ENCODE measurements at regions not wholly inside any gene's neighbourhood (a gene's known extent, or its start where the extent isn't known, plus 50 kb on each side); places are given as distances from the start of the nearest gene placed in this dataset.
A peak's percentile ranks its signal among the peaks of the same experiment; 100 is the strongest.

GRCh38 chr7:12518920-12519681 is 51.4 kb upstream of the SCIN start:
- DNase-seq (ENCODE audit: low spot score): peak; percentile 55

GRCh38 chr7:12519682-12520009 is 50.9 kb upstream of the SCIN start:
- no peak for DNase-seq (ENCODE audit: low spot score)

Data from NAMALWA (cell line).